Body of pancreas (tissue), 4 donors: ENCODE measurements at regions not wholly inside any gene's neighbourhood (a gene's known extent, or its start where the extent isn't known, plus 50 kb on each side); places are given as distances from the start of the nearest gene placed in this dataset.

Experiments used
- POLR2A ChIP-seq, 3 donors: fragments of 450-650 bp; IDR thresholded peaks; one replicate each; pipeline ENCODE4 v1.6.1; 2016; ENCODE audit warnings: antibody characterized with exemption in 3 of 3, mild to moderate bottlenecking in 2 of 3
- TF ChIP-seq, protein P1 (sequence below), 7 experiments: fragments of 450-650 bp in 4 of 7; fragments of 200-600 bp in 3 of 7; sonication (generic) in 3 of 7; IDR thresholded peaks; one replicate each; pipeline ENCODE4 v1.5.1; 2016 to 2019; ENCODE audit warnings: antibody characterized with exemption in 7 of 7

- TF ChIP-seq, protein P1, sequence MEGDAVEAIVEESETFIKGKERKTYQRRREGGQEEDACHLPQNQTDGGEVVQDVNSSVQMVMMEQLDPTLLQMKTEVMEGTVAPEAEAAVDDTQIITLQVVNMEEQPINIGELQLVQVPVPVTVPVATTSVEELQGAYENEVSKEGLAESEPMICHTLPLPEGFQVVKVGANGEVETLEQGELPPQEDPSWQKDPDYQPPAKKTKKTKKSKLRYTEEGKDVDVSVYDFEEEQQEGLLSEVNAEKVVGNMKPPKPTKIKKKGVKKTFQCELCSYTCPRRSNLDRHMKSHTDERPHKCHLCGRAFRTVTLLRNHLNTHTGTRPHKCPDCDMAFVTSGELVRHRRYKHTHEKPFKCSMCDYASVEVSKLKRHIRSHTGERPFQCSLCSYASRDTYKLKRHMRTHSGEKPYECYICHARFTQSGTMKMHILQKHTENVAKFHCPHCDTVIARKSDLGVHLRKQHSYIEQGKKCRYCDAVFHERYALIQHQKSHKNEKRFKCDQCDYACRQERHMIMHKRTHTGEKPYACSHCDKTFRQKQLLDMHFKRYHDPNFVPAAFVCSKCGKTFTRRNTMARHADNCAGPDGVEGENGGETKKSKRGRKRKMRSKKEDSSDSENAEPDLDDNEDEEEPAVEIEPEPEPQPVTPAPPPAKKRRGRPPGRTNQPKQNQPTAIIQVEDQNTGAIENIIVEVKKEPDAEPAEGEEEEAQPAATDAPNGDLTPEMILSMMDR (IDR thresholded peaks at IDR 0.05) = no peak
- TF ChIP-seq POLR2A (IDR thresholded peaks at IDR 0.05) = no peak
These were observed 150.8 kb upstream of the RIPOR2 start for GRCh38 chr6:25086500-25087091.
